COLO829 (cell line): ENCODE measurements at regions not wholly inside any gene's neighbourhood (a gene's known extent, or its start where the extent isn't known, plus 50 kb on each side); places are given as distances from the start of the nearest gene placed in this dataset.

ENCODE experiments used
- DNase-seq: peaks from one replicate; pipeline ENCODE4 v3.0.0; 2012; ENCODE audit warnings: low spot score

GRCh38 chr6:128666405-128666804, 146.0 kb upstream of the PTPRK start:
- DNase-seq: no peak

DNA sequence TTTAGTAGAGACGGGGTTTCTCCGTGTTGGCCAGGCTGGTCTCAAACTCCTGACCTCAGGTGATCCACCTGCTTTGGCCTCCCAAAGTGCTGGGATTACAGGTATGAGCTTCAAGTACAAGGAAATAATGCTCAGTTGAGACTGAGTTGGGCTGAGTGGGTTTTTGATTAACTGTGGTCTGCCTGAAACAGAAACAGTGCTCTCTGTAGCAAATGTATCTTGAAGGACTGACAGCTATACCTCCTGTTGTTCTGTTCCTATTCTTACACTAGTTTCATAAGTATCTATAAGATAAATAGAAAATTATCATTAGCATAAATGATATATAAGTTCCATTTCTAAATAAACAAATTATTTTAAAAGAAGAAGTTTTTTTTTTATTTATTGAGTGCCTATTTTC, 142.8 kb upstream of the PTPRK start:
- no peak for DNase-seq

DNA sequence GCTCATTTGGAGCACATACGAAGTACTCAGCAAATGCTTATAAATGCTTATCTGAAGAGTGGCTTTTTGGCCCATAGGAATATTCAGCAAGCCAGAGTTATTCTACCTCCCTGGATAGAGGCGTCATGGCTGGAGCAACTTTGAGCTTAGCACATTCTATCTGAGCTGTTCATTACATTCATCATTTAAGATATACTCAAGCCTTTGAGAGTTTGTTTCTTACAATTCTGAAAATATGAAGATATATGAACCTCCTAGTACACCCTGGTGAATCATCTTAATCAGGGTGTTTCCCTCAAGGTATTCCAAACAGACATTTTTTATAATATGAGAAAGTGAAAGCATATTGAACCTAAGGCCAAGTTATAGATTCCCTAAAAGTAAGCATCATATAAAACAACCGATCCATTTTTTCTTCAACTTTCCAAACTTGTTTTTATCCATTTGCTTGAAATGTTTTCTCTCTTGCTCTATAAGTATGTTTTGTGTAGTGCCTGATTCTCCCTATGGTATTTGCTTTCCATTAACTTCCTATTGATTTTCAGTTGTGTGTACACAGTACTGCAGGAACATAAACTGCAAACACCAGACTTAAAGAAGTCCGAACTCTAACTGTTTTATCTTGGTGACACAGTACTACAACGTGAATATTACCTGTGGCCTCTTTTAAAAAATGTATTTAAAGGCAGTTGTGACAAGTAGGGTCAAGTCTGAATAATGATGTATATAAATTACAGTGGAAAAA, 139.7 kb upstream of the PTPRK start:
- DNase-seq: no peak

DNA sequence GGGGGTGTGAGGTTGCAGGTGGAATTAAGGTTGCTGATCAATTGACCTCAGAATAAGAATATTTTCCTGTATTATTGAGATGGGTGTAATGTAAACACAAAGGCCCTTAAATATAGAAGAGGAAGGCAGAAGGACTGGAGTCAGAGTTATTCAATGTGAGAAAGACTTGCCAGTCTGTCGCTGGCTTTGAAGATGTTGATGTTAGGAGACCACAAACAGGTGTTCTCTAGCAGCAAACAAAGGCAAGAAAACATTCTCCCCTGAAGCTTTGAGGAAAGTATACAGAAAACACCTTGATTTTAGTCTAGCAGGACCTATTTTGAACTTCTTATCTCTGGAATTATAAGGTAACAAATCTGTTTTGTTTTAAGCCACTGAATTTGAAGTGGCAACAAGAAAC, 138.9 kb upstream of the PTPRK start:
- no peak for DNase-seq

- no peak for DNase-seq
Observed at GRCh38 chr6:128657181-128657580, 136.8 kb upstream of the PTPRK start.

DNA sequence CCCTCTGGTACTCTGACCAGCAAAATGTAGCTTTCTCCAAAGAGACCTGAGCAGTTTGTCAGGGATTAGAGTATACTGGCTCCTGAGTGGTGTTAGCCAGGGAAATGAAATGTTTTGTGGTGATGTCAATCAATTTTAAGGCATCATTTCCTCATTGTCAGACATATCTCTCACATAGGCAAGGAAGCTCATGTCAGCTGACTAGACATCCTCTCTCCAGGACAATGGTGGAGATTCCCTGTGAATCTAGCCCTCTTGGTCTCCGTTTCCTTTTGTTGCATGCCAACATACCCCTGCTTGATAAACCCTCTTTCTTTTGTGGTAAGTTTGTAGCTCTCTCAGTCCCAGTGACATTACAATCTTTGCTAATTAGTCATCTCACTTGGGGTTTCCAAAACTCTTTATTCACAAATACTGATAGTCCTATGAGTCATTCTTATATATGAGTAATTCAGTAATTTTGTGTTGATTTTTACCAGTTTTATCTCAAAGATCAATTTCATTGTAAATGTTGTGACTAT, 135.6 kb upstream of the PTPRK start:
- peak; percentile 84 for DNase-seq

GRCh38 chr6:128648022-128648598, 127.7 kb upstream of the PTPRK start:
- DNase-seq: no peak

- DNase-seq: no peak
Observed at GRCh38 chr6:128642132-128642531, 121.7 kb upstream of the PTPRK start.

DNA sequence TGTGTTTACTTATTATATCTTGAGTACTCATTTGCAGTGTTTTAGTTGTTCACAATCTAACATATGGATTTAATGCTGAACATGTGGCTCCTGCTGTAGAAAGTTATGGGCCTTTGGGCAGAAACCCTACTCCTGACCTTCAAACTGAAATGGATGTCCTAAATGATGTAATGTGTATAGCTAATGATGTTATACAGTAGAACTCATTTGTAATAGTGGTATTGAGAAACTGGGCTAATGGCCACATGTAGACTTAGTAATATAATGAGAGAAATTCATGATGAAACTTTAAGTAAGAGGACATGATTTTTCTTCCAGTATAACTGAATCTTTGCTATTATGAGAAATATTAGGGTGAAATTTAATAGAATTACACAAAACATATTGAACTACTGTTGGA, 121.3 kb upstream of the PTPRK start:
- DNase-seq: no peak

DNA sequence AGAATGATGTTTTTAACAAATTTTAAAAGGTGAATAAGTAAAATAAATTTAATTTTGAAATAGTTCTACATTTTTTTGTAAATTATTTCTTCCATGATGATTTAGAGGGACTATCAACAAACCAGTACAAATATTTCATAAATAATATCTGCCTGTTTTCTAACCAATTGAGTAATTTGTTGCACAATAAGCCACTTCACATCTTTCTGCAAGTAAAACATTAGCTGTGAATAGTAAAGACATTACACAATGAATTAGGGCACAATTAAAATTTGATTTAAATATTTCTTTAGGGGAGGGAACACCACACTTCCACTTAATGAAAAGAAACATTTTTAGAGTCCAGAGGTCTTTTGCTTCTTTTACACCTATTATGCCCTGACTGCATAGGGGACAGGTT, 118.4 kb upstream of the PTPRK start:
- DNase-seq: no peak

DNA sequence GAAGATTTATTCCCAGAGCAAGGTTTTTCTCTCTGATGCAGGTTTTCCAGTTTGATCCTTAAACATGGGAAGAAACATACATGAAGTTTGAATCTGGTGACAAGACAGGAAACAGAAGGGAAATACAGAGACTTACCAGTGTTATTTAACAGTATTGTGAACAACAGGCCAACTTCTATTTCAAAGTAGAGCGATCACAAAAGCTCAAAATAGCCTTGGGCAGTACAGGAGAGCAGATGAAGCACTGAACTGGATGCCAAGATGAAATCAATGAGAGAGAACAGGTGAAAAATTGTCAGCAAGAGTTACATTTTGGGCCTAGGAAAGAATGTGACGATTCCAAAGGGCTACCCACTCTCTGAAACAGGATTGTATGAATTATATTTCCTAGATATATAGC, 114.8 kb upstream of the PTPRK start:
- DNase-seq: no peak

GRCh38 chr6:128632131-128632530, 111.7 kb upstream of the PTPRK start:
- no peak for DNase-seq

DNA sequence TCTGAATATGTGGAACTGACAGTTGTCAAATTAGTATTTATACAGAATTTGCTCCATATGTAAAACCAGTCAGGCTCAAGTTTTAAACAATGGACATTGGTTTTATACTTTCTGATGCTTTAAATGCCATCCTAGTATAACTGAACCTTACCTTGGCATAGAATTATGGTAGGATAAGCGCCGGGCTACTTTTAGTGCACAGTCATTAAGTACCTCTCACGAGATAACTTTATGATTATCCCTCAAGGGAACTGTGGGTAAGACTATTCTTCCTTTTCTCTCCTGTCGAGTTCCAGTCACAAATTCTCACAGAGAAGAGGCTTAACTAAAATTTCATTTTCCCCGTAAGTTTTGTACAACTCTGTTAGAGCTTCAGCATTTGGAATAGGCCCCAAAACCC, 110.6 kb upstream of the PTPRK start:
- no peak for DNase-seq

DNA sequence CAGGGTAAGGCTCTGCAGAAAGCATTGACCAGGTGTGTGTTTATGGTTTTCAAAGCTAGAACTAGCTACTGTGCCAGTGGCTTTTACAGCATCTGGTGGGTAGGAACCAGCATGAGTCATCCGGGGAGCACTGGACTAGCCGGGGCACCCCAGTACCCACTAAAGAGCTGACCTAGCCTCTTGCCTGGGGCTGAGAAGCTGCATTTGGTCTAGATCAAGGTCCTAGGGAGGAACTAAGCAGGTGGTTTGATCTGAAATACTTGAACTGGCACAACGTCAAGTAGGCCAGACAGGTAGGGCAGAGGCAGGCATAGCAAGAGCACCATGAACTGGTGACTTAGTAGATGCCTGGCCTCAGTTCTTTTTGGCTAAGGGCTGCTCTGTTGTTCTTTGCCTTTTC, 109.8 kb upstream of the PTPRK start:
- DNase-seq: no peak

DNA sequence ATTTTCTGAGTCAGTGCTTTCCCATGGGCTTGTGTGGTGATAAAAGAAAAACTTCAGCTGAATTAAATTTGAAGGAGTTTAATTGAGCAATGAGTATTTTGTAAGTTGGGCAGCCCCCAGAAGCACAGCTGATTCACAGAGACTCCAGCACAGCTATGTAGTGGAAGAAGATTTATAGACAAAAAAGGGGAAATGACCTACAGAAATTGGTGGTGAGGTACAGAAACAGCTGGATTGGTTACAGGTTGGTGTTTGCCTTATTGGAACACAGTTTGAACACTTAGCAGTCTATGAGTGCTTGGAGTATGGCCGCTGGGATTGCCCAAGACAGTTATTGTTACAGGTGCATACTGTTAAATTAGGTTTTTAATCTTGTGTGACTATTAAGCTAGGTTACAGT, 96.9 kb upstream of the PTPRK start:
- no peak for DNase-seq

GRCh38 chr6:128616342-128616741, 95.9 kb upstream of the PTPRK start:
- no peak for DNase-seq

- DNase-seq: no peak
Observed at GRCh38 chr6:128606611-128607010, 86.2 kb upstream of the PTPRK start.

GRCh38 chr6:128605961-128606360, 85.6 kb upstream of the PTPRK start:
- DNase-seq: no peak

GRCh38 chr6:128601060-128601459, 80.7 kb upstream of the PTPRK start:
- no peak for DNase-seq

DNA sequence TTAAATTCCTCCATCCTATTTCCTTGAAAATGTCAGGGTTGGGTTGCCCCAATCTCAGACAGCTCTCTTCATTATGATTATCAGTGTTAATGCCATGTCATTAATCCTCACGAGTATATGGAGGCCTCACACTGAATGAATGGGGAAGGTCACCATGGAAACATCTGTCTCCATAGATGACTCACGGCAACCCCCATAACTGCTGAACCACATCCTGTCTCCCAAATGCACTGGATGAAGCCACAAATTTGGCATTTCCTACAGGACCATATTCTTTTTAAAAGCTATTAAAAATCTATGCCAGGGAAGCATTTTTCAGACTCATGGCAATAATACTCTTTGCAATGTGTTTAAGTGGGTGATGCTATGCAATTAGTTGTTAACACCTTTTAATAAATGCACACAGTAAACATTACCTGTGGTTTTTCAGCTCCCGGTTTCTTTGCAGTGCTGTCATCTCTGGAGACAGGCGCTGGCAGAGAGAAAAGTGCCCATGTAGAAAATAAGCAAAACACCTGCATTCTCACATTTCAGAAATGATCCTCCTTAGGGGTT, 80.1 kb upstream of the PTPRK start:
- peak; percentile 74 for DNase-seq

DNA sequence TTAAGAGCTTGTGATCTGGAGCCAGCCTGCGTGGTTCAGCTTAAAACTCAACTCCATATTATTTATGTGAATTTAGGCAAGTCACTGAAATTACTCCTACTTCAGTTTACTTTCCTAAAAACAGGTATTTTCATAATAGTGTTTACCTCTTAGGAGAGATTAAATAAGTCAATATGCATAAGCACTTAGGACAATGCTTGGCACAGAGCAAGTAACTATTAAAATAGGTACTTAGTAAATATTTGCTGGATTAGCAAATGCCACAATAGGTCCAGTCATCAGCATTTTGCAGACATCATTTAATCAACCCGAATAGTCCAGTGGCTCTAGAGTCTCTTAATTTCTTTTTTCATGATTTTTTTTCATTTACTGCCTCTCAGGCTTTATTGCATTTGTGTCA, 78.6 kb upstream of the PTPRK start:
- DNase-seq: no peak

- DNase-seq: no peak
Observed at GRCh38 chr6:128598571-128598970, 78.2 kb upstream of the PTPRK start.

DNA sequence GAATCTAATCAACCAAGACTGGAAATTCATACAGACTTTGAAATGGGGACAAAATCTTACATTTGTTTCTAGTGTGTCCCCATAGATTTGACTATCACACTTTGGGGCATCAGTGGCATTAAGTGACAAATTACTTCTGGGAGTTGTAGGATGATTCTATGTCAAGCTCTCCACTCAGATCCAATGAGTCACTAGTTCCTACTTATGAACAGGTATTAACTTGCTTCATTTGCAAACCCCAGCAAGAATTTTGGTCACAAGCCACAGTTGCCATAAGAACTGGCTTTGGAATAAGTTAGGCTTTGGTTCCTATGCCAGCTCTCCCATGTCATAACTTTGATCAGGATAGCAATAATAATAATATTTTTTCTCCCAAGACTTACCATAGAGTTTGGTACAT, 77.6 kb upstream of the PTPRK start:
- no peak for DNase-seq

DNA sequence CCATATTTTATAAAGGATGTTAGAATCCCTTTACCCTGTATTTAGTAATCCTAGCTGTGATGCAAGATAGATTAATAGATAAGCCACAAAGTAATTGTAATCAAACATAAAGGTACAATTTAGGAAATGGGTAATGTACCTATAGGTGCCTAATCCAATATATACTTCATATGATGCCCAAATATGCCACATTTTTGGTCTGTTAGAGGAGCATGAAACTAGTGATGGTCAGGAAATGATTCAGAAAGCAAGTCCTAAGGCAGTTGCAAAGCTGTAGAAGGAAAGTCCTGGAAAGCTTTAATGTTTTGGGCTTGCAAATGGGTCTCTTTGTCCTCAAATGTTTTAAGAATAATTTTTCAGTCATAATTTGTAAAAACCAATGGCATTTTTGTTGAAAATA, 76.6 kb upstream of the PTPRK start:
- no peak for DNase-seq
